K562 (cell line): ENCODE measurements at regions not wholly inside any gene's neighbourhood (a gene's known extent, or its start where the extent isn't known, plus 50 kb on each side); places are given as distances from the start of the nearest gene placed in this dataset.

Experiments
- ADNP ChIP-seq: fragments of 200-800 bp; sonication (Bioruptor generic); IDR thresholded peaks from 2 replicates; pipeline ENCODE4 v1.6.1; 2016; ENCODE audit warnings: missing genetic modification characterization, missing compliant biosample characterization
- ESRRA ChIP-seq: fragments of 450-650 bp; IDR thresholded peaks from 2 replicates; pipeline ENCODE4 v1.6.1; 2014; ENCODE audit warnings: low read depth, mild to moderate bottlenecking, moderate library complexity, borderline replicate concordance
- FOSL1 ChIP-seq: fragments of 200-800 bp; sonication (Bioruptor generic); conservative IDR thresholded peaks from 2 replicates; pipeline ENCODE4 v1.6.1; 2016; ENCODE audit warnings: missing genetic modification characterization, missing compliant biosample characterization
- HDGF ChIP-seq: fragments of 450-650 bp; IDR thresholded peaks from 2 replicates; pipeline ENCODE4 v1.6.1; 2016
- HMG20B ChIP-seq: fragments of 250-450 bp; sonication (Bioruptor Pico); IDR thresholded peaks from 2 replicates; pipeline ENCODE4 v1.5.0; 2021; ENCODE audit warnings: mild to moderate bottlenecking
- RCOR1 ChIP-seq, 2 experiments: IDR thresholded peaks; 2 replicates each; pipeline ENCODE4 v1.6.1; 2012; ENCODE audit warnings: low read depth in 2 of 2, low read length in 2 of 2, borderline replicate concordance in 1 of 2, improper control_type of control experiment in 1 of 2
- ZC3H8 ChIP-seq: fragments of 450-650 bp; IDR thresholded peaks from 2 replicates; pipeline ENCODE4 v1.6.1; 2017
- ZEB2 ChIP-seq: fragments of 450-650 bp; IDR thresholded peaks from 2 replicates; pipeline ENCODE4 v1.6.1; 2016
- ZNF644 ChIP-seq: fragments of 200-800 bp; sonication (Bioruptor generic); IDR thresholded peaks from 2 replicates; pipeline ENCODE4 v1.6.1; 2016; ENCODE audit warnings: low read depth, missing genetic modification characterization, missing compliant biosample characterization
- ZSCAN29 ChIP-seq: fragments of 450-650 bp; IDR thresholded peaks from 2 replicates; pipeline ENCODE4 v1.6.1; 2017
- TF ChIP-seq, protein P1 (sequence below), 3 experiments: IDR thresholded peaks in 2 of 3; conservative IDR thresholded peaks in 1 of 3; 2 replicates each; pipeline ENCODE4 v1.5.1; 2011 to 2012; ENCODE audit warnings: low read length in 3 of 3, mild to moderate bottlenecking in 3 of 3, control low read depth in 2 of 3, improper control_type of control experiment in 1 of 3, inconsistent platforms in 1 of 3, low read depth in 1 of 3, mixed read lengths in 1 of 3, moderate library complexity in 1 of 3; ENCODE audit not compliant: insufficient read depth in 2 of 3
- TF ChIP-seq, protein P2 (sequence below): fragments of 150-350 bp; conservative IDR thresholded peaks from 2 replicates; pipeline ENCODE4 v1.6.1; 2014; ENCODE audit warnings: low read length
- TF ChIP-seq, protein P3 (sequence below): sonication (generic); formaldehyde crosslinking; IDR thresholded peaks from 2 replicates; pipeline ENCODE4 v1.8.1; 2023; ENCODE audit warnings: mild to moderate bottlenecking, missing genetic modification reagents, moderate library complexity

DNA sequence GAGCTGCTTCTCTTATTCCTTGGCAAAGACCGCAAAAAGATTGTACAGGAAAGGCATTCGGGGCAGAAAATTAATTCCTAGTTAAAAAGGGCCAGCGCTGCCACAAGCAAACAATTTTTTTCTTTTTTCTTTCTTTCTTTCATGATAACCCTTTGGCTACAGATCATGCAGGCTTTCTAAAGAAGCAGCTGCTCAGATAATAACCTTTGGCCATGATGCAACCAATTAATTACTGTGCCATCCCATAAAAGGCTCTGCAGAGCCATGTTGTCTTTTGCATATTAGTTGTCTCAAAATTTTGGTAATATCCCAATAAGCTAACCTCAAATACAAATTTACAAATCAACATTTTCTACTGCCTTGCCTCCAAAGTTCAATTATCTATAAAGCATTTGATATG is 758.4 kb upstream of the SEMA6A start:
- TF ChIP-seq ZNF644 (tag): no peak
- TF ChIP-seq ZC3H8: no peak
- TF ChIP-seq, protein P1, sequence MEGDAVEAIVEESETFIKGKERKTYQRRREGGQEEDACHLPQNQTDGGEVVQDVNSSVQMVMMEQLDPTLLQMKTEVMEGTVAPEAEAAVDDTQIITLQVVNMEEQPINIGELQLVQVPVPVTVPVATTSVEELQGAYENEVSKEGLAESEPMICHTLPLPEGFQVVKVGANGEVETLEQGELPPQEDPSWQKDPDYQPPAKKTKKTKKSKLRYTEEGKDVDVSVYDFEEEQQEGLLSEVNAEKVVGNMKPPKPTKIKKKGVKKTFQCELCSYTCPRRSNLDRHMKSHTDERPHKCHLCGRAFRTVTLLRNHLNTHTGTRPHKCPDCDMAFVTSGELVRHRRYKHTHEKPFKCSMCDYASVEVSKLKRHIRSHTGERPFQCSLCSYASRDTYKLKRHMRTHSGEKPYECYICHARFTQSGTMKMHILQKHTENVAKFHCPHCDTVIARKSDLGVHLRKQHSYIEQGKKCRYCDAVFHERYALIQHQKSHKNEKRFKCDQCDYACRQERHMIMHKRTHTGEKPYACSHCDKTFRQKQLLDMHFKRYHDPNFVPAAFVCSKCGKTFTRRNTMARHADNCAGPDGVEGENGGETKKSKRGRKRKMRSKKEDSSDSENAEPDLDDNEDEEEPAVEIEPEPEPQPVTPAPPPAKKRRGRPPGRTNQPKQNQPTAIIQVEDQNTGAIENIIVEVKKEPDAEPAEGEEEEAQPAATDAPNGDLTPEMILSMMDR (IDR thresholded peaks at IDR 0.05 in 2 of 3, conservative IDR thresholded peaks at IDR 0.05 in 1 of 3; ENCODE audit: insufficient read depth in 2 of 3, low read depth in 1 of 3, low read length in 3 of 3): no peak
- TF ChIP-seq ADNP (tag): no peak
- no peak for TF ChIP-seq FOSL1 (tag)
- no peak for TF ChIP-seq HDGF
- TF ChIP-seq, protein P2, sequence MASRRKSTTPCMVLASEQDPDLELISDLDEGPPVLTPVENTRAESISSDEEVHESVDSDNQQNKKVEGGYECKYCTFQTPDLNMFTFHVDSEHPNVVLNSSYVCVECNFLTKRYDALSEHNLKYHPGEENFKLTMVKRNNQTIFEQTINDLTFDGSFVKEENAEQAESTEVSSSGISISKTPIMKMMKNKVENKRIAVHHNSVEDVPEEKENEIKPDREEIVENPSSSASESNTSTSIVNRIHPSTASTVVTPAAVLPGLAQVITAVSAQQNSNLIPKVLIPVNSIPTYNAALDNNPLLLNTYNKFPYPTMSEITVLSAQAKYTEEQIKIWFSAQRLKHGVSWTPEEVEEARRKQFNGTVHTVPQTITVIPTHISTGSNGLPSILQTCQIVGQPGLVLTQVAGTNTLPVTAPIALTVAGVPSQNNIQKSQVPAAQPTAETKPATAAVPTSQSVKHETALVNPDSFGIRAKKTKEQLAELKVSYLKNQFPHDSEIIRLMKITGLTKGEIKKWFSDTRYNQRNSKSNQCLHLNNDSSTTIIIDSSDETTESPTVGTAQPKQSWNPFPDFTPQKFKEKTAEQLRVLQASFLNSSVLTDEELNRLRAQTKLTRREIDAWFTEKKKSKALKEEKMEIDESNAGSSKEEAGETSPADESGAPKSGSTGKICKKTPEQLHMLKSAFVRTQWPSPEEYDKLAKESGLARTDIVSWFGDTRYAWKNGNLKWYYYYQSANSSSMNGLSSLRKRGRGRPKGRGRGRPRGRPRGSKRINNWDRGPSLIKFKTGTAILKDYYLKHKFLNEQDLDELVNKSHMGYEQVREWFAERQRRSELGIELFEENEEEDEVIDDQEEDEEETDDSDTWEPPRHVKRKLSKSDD: no peak
- no peak for TF ChIP-seq ZEB2
- TF ChIP-seq, protein P3, sequence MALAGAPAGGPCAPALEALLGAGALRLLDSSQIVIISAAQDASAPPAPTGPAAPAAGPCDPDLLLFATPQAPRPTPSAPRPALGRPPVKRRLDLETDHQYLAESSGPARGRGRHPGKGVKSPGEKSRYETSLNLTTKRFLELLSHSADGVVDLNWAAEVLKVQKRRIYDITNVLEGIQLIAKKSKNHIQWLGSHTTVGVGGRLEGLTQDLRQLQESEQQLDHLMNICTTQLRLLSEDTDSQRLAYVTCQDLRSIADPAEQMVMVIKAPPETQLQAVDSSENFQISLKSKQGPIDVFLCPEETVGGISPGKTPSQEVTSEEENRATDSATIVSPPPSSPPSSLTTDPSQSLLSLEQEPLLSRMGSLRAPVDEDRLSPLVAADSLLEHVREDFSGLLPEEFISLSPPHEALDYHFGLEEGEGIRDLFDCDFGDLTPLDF (CRISPR knock-in tag): no peak
- TF ChIP-seq RCOR1 (IDR thresholded peaks at IDR 0.05; ENCODE audit: borderline replicate concordance in 1 of 2, low read depth in 2 of 2, low read length in 2 of 2): no peak
- no peak for TF ChIP-seq ZSCAN29
- TF ChIP-seq HMG20B (CRISPR knock-in tag): no peak
- TF ChIP-seq ESRRA: no peak
